ENCODE measurements at regions not wholly inside any gene's neighbourhood (a gene's known extent, or its start where the extent isn't known, plus 50 kb on each side); places are given as distances from the start of the nearest gene placed in this dataset.
A peak's percentile ranks its signal among the peaks of the same experiment; 100 is the strongest.

GRCh38 chr4:180541678-180542077 is 1701.5 kb upstream of the TENM3 start:
- H3K4me3 ChIP-seq (ENCODE audit: low read depth, low read length) = no peak overlapping the region
- no peak for DNase-seq (ENCODE audit: low read depth, low spot score)
- no peak for TF ChIP-seq CTCF (IDR thresholded peaks at IDR 0.05; ENCODE audit: low read depth, low read length)
- in situ Hi-C loops (cut with HindIII; ENCODE audit: low sequenced_read_pairs) = no loop called here

- peak; percentile 92 for DNase-seq (ENCODE audit: low read depth, low spot score)
Observed at GRCh38 chr4:180542445-180543100, 1700.6 kb upstream of the TENM3 start.

GRCh38 chr4:180550106-180550505 is 1693.1 kb upstream of the TENM3 start:
- in situ Hi-C loops (cut with HindIII; ENCODE audit: low sequenced_read_pairs) = no loop called here
- DNase-seq (ENCODE audit: low read depth, low spot score) = no peak
- no peak for TF ChIP-seq CTCF (IDR thresholded peaks at IDR 0.05; ENCODE audit: low read depth, low read length)

More at GRCh38 chr4:180542445-180543100, 1700.6 kb upstream of the TENM3 start:
- in situ Hi-C loops (cut with HindIII; ENCODE audit: low sequenced_read_pairs) = no loop called here
- TF ChIP-seq CTCF (IDR thresholded peaks at IDR 0.05; ENCODE audit: low read depth, low read length) = no peak
- H3K4me3 ChIP-seq (ENCODE audit: low read depth, low read length) = no peak overlapping the region

GRCh38 chr4:180557348-180557747 is 1685.9 kb upstream of the TENM3 start:
- peak; percentile 11 for TF ChIP-seq CTCF (IDR thresholded peaks at IDR 0.05; ENCODE audit: low read depth, low read length)
- H3K4me3 ChIP-seq (ENCODE audit: low read depth, low read length) = no peak overlapping the region

More at GRCh38 chr4:180550106-180550505, 1693.1 kb upstream of the TENM3 start:
- H3K4me3 ChIP-seq (ENCODE audit: low read depth, low read length) = no peak overlapping the region

GRCh38 chr4:180557950-180558349 is 1685.3 kb upstream of the TENM3 start:
- no peak overlapping the region for H3K4me3 ChIP-seq (ENCODE audit: low read depth, low read length)
- in situ Hi-C loops (cut with HindIII; ENCODE audit: low sequenced_read_pairs) = no loop called here
- no peak for DNase-seq (ENCODE audit: low read depth, low spot score)
- TF ChIP-seq CTCF (IDR thresholded peaks at IDR 0.05; ENCODE audit: low read depth, low read length) = no peak

More at GRCh38 chr4:180557348-180557747, 1685.9 kb upstream of the TENM3 start:
- in situ Hi-C loops (cut with HindIII; ENCODE audit: low sequenced_read_pairs) = no loop called here
- no peak for DNase-seq (ENCODE audit: low read depth, low spot score)

- H3K4me3 ChIP-seq (ENCODE audit: low read depth, low read length) = no peak overlapping the region
Observed at GRCh38 chr4:180558427-180558826, 1684.8 kb upstream of the TENM3 start.

More at GRCh38 chr4:180558427-180558826, 1684.8 kb upstream of the TENM3 start:
- TF ChIP-seq CTCF (IDR thresholded peaks at IDR 0.05; ENCODE audit: low read depth, low read length) = no peak
- in situ Hi-C loops (cut with HindIII; ENCODE audit: low sequenced_read_pairs) = no loop called here
- no peak for DNase-seq (ENCODE audit: low read depth, low spot score)

Data from astrocyte of the spinal cord (primary cell).